GM12878 (cell line): ENCODE measurements at regions not wholly inside any gene's neighbourhood (a gene's known extent, or its start where the extent isn't known, plus 50 kb on each side); places are given as distances from the start of the nearest gene placed in this dataset.

Experiments
- ATAC-seq: fragments of 200-7000 bp; cut with Tn5 transposase; 3 replicates; pipeline ENCODE4 v1.9.1; 2020; ENCODE audit warnings: mild to moderate bottlenecking, moderate library complexity
- BruUV-seq: library from RNA; stranded (reverse); fragments of 400-500 nt; replicated peaks from 2 replicates; lab custom pipeline; 2021; lab: Mats Ljungman, UMichigan
- CTCF ChIA-PET: fragments of 300-600 bp; sonication (Branson Sonifier 250); formaldehyde crosslinking; extraction: SDS; loops from one replicate; lab custom pipeline; 2021; ENCODE audit warnings: inconsistent platforms; lab: Yijun Ruan, JAX
- POLR2A ChIA-PET: fragments of 350-600 bp; formaldehyde crosslinking; extraction: SDS; loops from one replicate; lab custom pipeline; 2021; ENCODE audit warnings: inconsistent platforms; lab: Charles Lee
- RAD21 ChIA-PET: fragments of 300-600 bp; sonication (Branson Sonifier 250); formaldehyde crosslinking; loops from one replicate; lab custom pipeline; 2023; ENCODE audit warnings: antibody characterized with exemption; ENCODE audit not compliant: unreplicated experiment; lab: Charles Lee
- SMC1A ChIA-PET: fragments of 300-600 bp; sonication (Branson Sonifier 250); formaldehyde crosslinking; loops from one replicate; lab custom pipeline; 2023; ENCODE audit not compliant: unreplicated experiment, uncharacterized antibody; lab: Charles Lee
- DNase-seq: peaks from one replicate; pipeline ENCODE4 v3.0.0-alpha.2; 2011; ENCODE audit warnings: low read depth, low spot score
- FAIRE-seq: peaks from 3 replicates; lab custom pipeline; 2011; peaks lifted over from hg19 to GRCh38; lab: Jason Lieb, UNC
- H2AFZ ChIP-seq: 2 replicates; pipeline ENCODE4 v1.6.0; 2011; ENCODE audit warnings: low read depth, low read length, control low read depth; ENCODE audit not compliant: control insufficient read depth
- H3K27ac ChIP-seq: 2 replicates; pipeline ENCODE4 v1.5.1; 2011; ENCODE audit warnings: control low read depth; ENCODE audit not compliant: control insufficient read depth, insufficient read depth
- H3K27me3 ChIP-seq, 2 experiments: replicated peaks in 1 of 2; 2 replicates each; pipeline versions ENCODE4 v1.6.0 to v1.6.1; 2011; ENCODE audit warnings: low read length in 1 of 2; ENCODE audit not compliant: control insufficient read depth in 2 of 2, insufficient read depth in 2 of 2
- H3K36me3 ChIP-seq, 2 experiments: 2 replicates each; pipeline ENCODE4 v1.5.1; 2011; ENCODE audit warnings: low read length in 1 of 2; ENCODE audit not compliant: control insufficient read depth in 2 of 2, insufficient read depth in 2 of 2
- H3K4me1 ChIP-seq: 2 replicates; pipeline ENCODE4 v1.6.1; 2011; ENCODE audit warnings: mild to moderate bottlenecking, low read length, moderate library complexity, mixed read lengths; ENCODE audit not compliant: control insufficient read depth, insufficient read depth
- H3K4me2 ChIP-seq: 2 replicates; pipeline ENCODE4 v1.6.0; 2011; ENCODE audit warnings: control low read depth; ENCODE audit not compliant: control insufficient read depth, insufficient read depth
- H3K4me3 ChIP-seq: fragments of 200-600 bp; sonication (generic); 2 replicates; pipeline ENCODE4 v1.5.1; 2016
- H3K79me2 ChIP-seq: 2 replicates; pipeline ENCODE4 v1.6.0; 2011; ENCODE audit warnings: low read length; ENCODE audit not compliant: control insufficient read depth, insufficient read depth
- H3K9ac ChIP-seq: 2 replicates; pipeline ENCODE4 v1.8.0; 2011; ENCODE audit warnings: low read length, control low read depth, mixed read lengths; ENCODE audit not compliant: control insufficient read depth, insufficient read depth
- H3K9me3 ChIP-seq: replicated peaks from 3 replicates; pipeline ENCODE4 v1.5.1; 2011; ENCODE audit warnings: mild to moderate bottlenecking, low read length; ENCODE audit not compliant: control insufficient read depth, insufficient read depth
- H4K20me1 ChIP-seq: 2 replicates; pipeline ENCODE4 v1.6.0; 2011; ENCODE audit not compliant: control insufficient read depth, insufficient read depth
- ATF7 ChIP-seq: fragments of 450-650 bp; IDR thresholded peaks from 2 replicates; pipeline ENCODE4 v1.6.1; 2016; ENCODE audit warnings: low read depth, mild to moderate bottlenecking
- CEBPZ ChIP-seq: fragments of 150-350 bp; IDR thresholded peaks from 2 replicates; pipeline ENCODE4 v1.6.1; 2016; ENCODE audit warnings: low read depth, low read length
- CREM ChIP-seq: IDR thresholded peaks from 2 replicates; pipeline ENCODE4 v1.6.1; 2014; ENCODE audit warnings: antibody characterized with exemption, low read depth
- EP300 ChIP-seq, 2 experiments: fragments of 150-350 bp in 1 of 2; IDR thresholded peaks; 2 replicates each; pipeline ENCODE4 v1.6.1; 2011 to 2012; ENCODE audit warnings: low read depth in 2 of 2, low read length in 2 of 2, borderline replicate concordance in 1 of 2, improper control_type of control experiment in 1 of 2, inconsistent platforms in 1 of 2; ENCODE audit not compliant: control insufficient read depth in 1 of 2
- ESRRA ChIP-seq: IDR thresholded peaks from 2 replicates; pipeline ENCODE4 v1.6.1; 2012; ENCODE audit warnings: mild to moderate bottlenecking, low read length, improper control_type of control experiment
- IKZF1 ChIP-seq: fragments of 450-650 bp; conservative IDR thresholded peaks from 2 replicates; pipeline ENCODE4 v1.6.1; 2017; ENCODE audit warnings: antibody characterized with exemption, mild to moderate bottlenecking
- JUND ChIP-seq: IDR thresholded peaks from 2 replicates; pipeline ENCODE4 v1.6.1; 2012; ENCODE audit warnings: low read depth, mild to moderate bottlenecking, low read length, improper control_type of control experiment, moderate library complexity
- MTA2 ChIP-seq: fragments of 450-650 bp; IDR thresholded peaks from 2 replicates; pipeline ENCODE4 v1.6.1; 2016; ENCODE audit warnings: low read depth, mild to moderate bottlenecking, moderate library complexity
- NR2F1 ChIP-seq: fragments of 450-650 bp; conservative IDR thresholded peaks from 2 replicates; pipeline ENCODE4 v1.6.1; 2017; ENCODE audit warnings: mild to moderate bottlenecking
- POU2F2 ChIP-seq: IDR thresholded peaks from 3 replicates; pipeline ENCODE4 v1.6.1; 2011; ENCODE audit warnings: low read depth, mild to moderate bottlenecking, low read length, borderline replicate concordance
- RFX5 ChIP-seq: IDR thresholded peaks from 2 replicates; pipeline ENCODE4 v1.6.1; 2011; ENCODE audit warnings: low read depth, low read length, improper control_type of control experiment
- SMAD5 ChIP-seq: IDR thresholded peaks from 2 replicates; pipeline ENCODE4 v1.6.1; 2016; ENCODE audit warnings: antibody characterized with exemption, low read depth
- TARDBP ChIP-seq: IDR thresholded peaks from 2 replicates; pipeline ENCODE4 v1.6.1; 2016; ENCODE audit warnings: borderline replicate concordance
- WGBS: methylation state at CpG from one replicate; pipeline ENCODE4 v1.1.6; 2016; ENCODE audit warnings: low lambda C conversion rate; ENCODE audit not compliant: insufficient replicate concordance, insufficient coverage; ENCODE audit errors: missing lambda C conversion rate; 5-methylcytosine and 5-hydroxymethylcytosine counted together
- in situ Hi-C: fragments of 300-500 bp; cut with MboI; formaldehyde crosslinking; loops from 9 replicates; pipeline ENCODE4 v1.14.3; 2018; ENCODE audit warnings: mixed read lengths
- intact Hi-C: fragments of 100-400 bp; cut with micrococcal nuclease; formaldehyde crosslinking; loops from one replicate; pipeline ENCODE4 v1.14.2; 2022; ENCODE audit not compliant: unreplicated experiment

DNA sequence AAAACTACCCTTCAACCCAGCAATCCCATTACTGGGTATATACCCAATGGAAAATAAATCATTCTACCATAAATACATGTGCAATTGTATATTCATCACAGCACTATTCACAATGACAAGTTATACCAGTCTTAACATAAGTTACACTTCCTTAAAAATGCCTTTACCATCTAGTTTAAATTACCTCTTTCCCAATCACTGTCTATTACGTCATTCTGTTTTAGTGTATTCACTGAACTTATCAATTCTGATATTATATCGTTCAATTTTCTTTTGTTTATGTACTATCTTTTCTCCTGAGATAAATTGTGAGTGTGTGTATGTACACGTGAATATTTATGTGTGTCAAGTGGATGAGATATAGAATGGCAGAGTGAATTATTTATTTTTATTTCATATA is 1416.8 kb downstream of the OLFM4 start:
- SMC1A ChIA-PET, result no interaction called here
- no peak for DNase-seq
- POLR2A ChIA-PET, result no interaction called here
- no TSS peak for BruUV-seq
- RAD21 ChIA-PET, result no interaction called here
- H3K4me2 ChIP-seq, result no peak overlapping the region
- H2AFZ ChIP-seq, result no peak overlapping the region
- CTCF ChIA-PET, result no interaction called here
- ATAC-seq, result no peak
- intact Hi-C loops (no loop called here), in situ Hi-C loops (no loop called here)
- no peak overlapping the region for H3K9ac ChIP-seq
- FAIRE-seq, result no peak
- H3K27ac ChIP-seq, result no peak overlapping the region
- H3K4me1 ChIP-seq, result no peaks in the 10 kb centered on the region
- 13% methylated on average over 3 of the region's 3 CpGs for WGBS
- no peaks in the 10 kb centered on the region for H3K79me2 ChIP-seq
- no peaks in the 10 kb centered on the region for H3K9me3 ChIP-seq
- TF ChIP-seq TARDBP, result no peak
- TF ChIP-seq ATF7, result no peak
- no peak for TF ChIP-seq CEBPZ
- no peak for TF ChIP-seq POU2F2
- no peak for TF ChIP-seq JUND
- TF ChIP-seq CREM, result no peak
- no peak for TF ChIP-seq MTA2
- no peak for TF ChIP-seq SMAD5
- no peak for TF ChIP-seq EP300 (IDR thresholded peaks at IDR 0.05; ENCODE audit: borderline replicate concordance in 1 of 2, control insufficient read depth in 1 of 2, low read depth in 2 of 2, low read length in 2 of 2)
- TF ChIP-seq NR2F1, result no peak
- no peak for TF ChIP-seq ESRRA
- TF ChIP-seq IKZF1, result no peak
- no peak for TF ChIP-seq RFX5
- TF ChIP-seq, all 136 proteins: peak for 0
- H3K4me3 ChIP-seq, result no peak overlapping the region
- no peaks in the 10 kb centered on the region for H4K20me1 ChIP-seq
- H3K27me3 ChIP-seq, result no peaks in the 10 kb centered on the region
- no peaks in the 10 kb centered on the region for H3K36me3 ChIP-seq
